WTC11 (cell line): ENCODE measurements at regions not wholly inside any gene's neighbourhood (a gene's known extent, or its start where the extent isn't known, plus 50 kb on each side); places are given as distances from the start of the nearest gene placed in this dataset.

ENCODE experiments used
- AFF4 ChIP-seq: sonication (generic); formaldehyde crosslinking; IDR thresholded peaks from 2 replicates; pipeline ENCODE4 v1.8.1; 2023; ENCODE audit warnings: mild to moderate bottlenecking, missing genetic modification reagents, borderline replicate concordance
- CTCF ChIP-seq: fragments of 200-600 bp; IDR thresholded peaks from 2 replicates; pipeline ENCODE4 v1.8.0; 2022; ENCODE audit warnings: antibody characterized with exemption
- NR3C1 ChIP-seq: sonication (generic); formaldehyde crosslinking; conservative IDR thresholded peaks from 2 replicates; pipeline ENCODE4 v1.8.1; 2023; ENCODE audit warnings: low read depth, mild to moderate bottlenecking, missing genetic modification reagents
- PRDM15 ChIP-seq: sonication (generic); formaldehyde crosslinking; IDR thresholded peaks from 2 replicates; pipeline ENCODE4 v1.8.0; 2022; ENCODE audit warnings: missing genetic modification reagents
- PREB ChIP-seq: sonication (generic); formaldehyde crosslinking; IDR thresholded peaks from 2 replicates; pipeline ENCODE4 v1.8.1; 2022; ENCODE audit warnings: mild to moderate bottlenecking, missing genetic modification reagents, moderate library complexity, borderline replicate concordance

GRCh38 chr5:58156973-58157701 is 302.7 kb downstream of the PLK2 start:
- TF ChIP-seq CTCF (no peak), PREB (CRISPR knock-in tag) (no peak), NR3C1 (CRISPR knock-in tag) (no peak), PRDM15 (CRISPR knock-in tag) (no peak), AFF4 (CRISPR knock-in tag) (no peak)
